A549 (cell line): ENCODE measurements at regions not wholly inside any gene's neighbourhood (a gene's known extent, or its start where the extent isn't known, plus 50 kb on each side); places are given as distances from the start of the nearest gene placed in this dataset.

Experiments
- ATAC-seq, 2 experiments: fragments of 200-7000 bp in 1 of 2; fragments of >200 bp in 1 of 2; cut with Nextera tagmentation in 1 of 2; cut with Tn5 transposase in 1 of 2; 3 replicates each; pipeline versions ENCODE4 v1.8.0 to v1.9.1; 2018 to 2020; ENCODE audit warnings: mild to moderate bottlenecking in 1 of 2, moderate library complexity in 1 of 2
- CTCF ChIA-PET: fragments of 300-600 bp; sonication (Branson Sonifier 250); formaldehyde crosslinking; extraction: SDS; loops from one replicate; lab custom pipeline; 2021; ENCODE audit warnings: antibody characterized with exemption, inconsistent platforms; lab: Yijun Ruan, JAX
- POLR2A ChIA-PET: fragments of 350-600 bp; formaldehyde crosslinking; extraction: SDS; loops from one replicate; lab custom pipeline; 2021; ENCODE audit warnings: antibody characterized with exemption, inconsistent platforms; lab: Yijun Ruan, JAX
- DNase-seq, 2 experiments: peaks; one replicate each; pipeline versions ENCODE4 v3.0.0 to v3.0.0-alpha.2; 2011 to 2016; ENCODE audit warnings: low read depth in 1 of 2, low spot score in 1 of 2
- FAIRE-seq: peaks from 2 replicates; lab custom pipeline; 2011; peaks lifted over from hg19 to GRCh38; lab: Jason Lieb, UNC
- H3K27ac ChIP-seq, 2 experiments: fragments of >200 bp; sonication (Bioruptor Twin); formaldehyde crosslinking; 3 replicates each; pipeline ENCODE4 v1.5.1; 2016 to 2017
- H3K4me1 ChIP-seq: fragments of >200 bp; sonication (Bioruptor Twin); formaldehyde crosslinking; 3 replicates; pipeline ENCODE4 v1.6.1; 2016
- H3K4me2 ChIP-seq: fragments of >200 bp; sonication (Bioruptor Twin); formaldehyde crosslinking; 3 replicates; pipeline ENCODE4 v1.6.1; 2016
- H3K4me3 ChIP-seq: fragments of >200 bp; sonication (Bioruptor Twin); formaldehyde crosslinking; 3 replicates; pipeline ENCODE4 v1.5.1; 2016
- H3K9me3 ChIP-seq: fragments of >200 bp; sonication (Bioruptor Twin); formaldehyde crosslinking; 3 replicates; pipeline ENCODE4 v1.6.1; 2016
- FOSL2 ChIP-seq, 2 experiments: fragments of 450-650 bp in 1 of 2; fragments of >200 bp in 1 of 2; sonication (Bioruptor Twin) in 1 of 2; formaldehyde crosslinking; IDR thresholded peaks; 2 replicates each; pipeline versions ENCODE4 v1.5.0 to v1.6.1; 2016 to 2020; ENCODE audit warnings: mild to moderate bottlenecking in 1 of 2, moderate library complexity in 1 of 2
- GATA3 ChIP-seq: IDR thresholded peaks from 2 replicates; pipeline ENCODE4 v1.6.1; 2012; ENCODE audit warnings: borderline replicate concordance
- HOXA7 ChIP-seq: fragments of 250-450 bp; sonication (Bioruptor Pico); IDR thresholded peaks from 2 replicates; pipeline ENCODE4 v1.5.0; 2020; ENCODE audit warnings: mild to moderate bottlenecking, moderate library complexity
- HOXB13 ChIP-seq: fragments of 250-450 bp; sonication (Bioruptor Pico); IDR thresholded peaks from 2 replicates; pipeline ENCODE4 v1.5.0; 2020; ENCODE audit warnings: low read depth, mild to moderate bottlenecking, moderate library complexity
- PHF8 ChIP-seq: fragments of 200-600 bp; sonication (generic); IDR thresholded peaks from 2 replicates; pipeline ENCODE4 v1.6.1; 2016; ENCODE audit warnings: low read depth, mild to moderate bottlenecking, antibody characterized with exemption, moderate library complexity, borderline replicate concordance
- POLR2AphosphoS2 ChIP-seq: conservative IDR thresholded peaks from 2 replicates; pipeline ENCODE4 v1.6.1; 2012; ENCODE audit warnings: low read length, improper control_type of control experiment, inconsistent platforms
- RCOR1 ChIP-seq: fragments of 150-350 bp; IDR thresholded peaks from 2 replicates; pipeline ENCODE4 v1.6.1; 2014; ENCODE audit warnings: antibody characterized with exemption, low read length, low read depth
- WGBS: methylation state at CpG from one replicate; pipeline ENCODE4 v1.1.6; 2017; ENCODE audit errors: missing lambda C conversion rate; 5-methylcytosine and 5-hydroxymethylcytosine counted together
- TF ChIP-seq, protein P1 (sequence below): IDR thresholded peaks from 2 replicates; pipeline ENCODE4 v1.6.1; 2012

DNA sequence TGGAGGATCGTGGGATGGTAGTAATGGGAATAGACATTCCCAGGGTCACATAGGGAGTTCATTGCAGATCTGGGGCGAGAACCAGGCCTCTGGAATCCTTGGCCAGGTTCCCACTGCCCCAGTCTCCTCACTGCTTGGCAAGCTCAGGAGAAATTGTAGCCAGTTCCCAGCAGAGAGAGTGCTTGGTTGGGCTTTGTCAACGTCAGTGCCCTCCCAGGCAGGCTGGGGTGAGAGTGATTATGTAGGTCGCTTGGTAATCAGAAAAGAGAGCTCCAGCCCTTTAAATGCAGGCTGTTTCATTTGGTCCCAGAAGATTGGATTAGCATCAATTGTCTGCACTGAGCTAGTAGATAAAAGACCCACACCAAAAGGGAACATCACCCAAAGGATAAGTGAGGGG lies 51.8 kb upstream of the GALNT10 start:
- POLR2A ChIA-PET = no interaction called here
- no peak for ATAC-seq

GRCh38 chr5:154140381-154140780 lies 50.2 kb upstream of the GALNT10 start:
- ATAC-seq = no peak
- DNase-seq = no peak
- Histone ChIP-seq H3K4me1 (no peaks in the 10 kb centered on the region), H3K27ac (no peak overlapping the region), H3K9me3 (no peaks in the 10 kb centered on the region), H3K4me2 (no peak overlapping the region), H3K4me3 (no peak overlapping the region)
- FAIRE-seq = no peak
- TF ChIP-seq POLR2AphosphoS2 (no peak), FOSL2 (IDR thresholded peaks at IDR 0.05) (no peak), FOSL2 (CRISPR knock-in tag; IDR thresholded peaks at IDR 0.05) (no peak), HOXB13 (no peak), HOXA7 (CRISPR knock-in tag) (no peak)
- ChIA-PET POLR2A (no interaction called here), CTCF (interaction anchor here (0.8 kb wide), 1 partner anchor 57 kb away, joined by 3 read pairs; no protein-coding TSS in a partner anchor)

More for the DNA sequence above, 51.8 kb upstream of the GALNT10 start:
- Histone ChIP-seq H3K4me2 (no peak overlapping the region), H3K4me1 (no peaks in the 10 kb centered on the region), H3K9me3 (no peaks in the 10 kb centered on the region), H3K27ac (no peak overlapping the region), H3K4me3 (no peak overlapping the region)
- WGBS = 52% methylated on average over 4 of the region's 4 CpGs
- DNase-seq = no peak
- CTCF ChIA-PET = interaction anchor here (1.3 kb wide), 1 partner anchor 164 kb away, joined by 4 read pairs; no protein-coding TSS in a partner anchor
- TF ChIP-seq GATA3 = no peak
- TF ChIP-seq PHF8 = no peak
- TF ChIP-seq, protein P1, sequence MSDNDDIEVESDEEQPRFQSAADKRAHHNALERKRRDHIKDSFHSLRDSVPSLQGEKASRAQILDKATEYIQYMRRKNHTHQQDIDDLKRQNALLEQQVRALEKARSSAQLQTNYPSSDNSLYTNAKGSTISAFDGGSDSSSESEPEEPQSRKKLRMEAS = no peak
- no peak for TF ChIP-seq RCOR1
- FAIRE-seq = no peak
